Adrenal gland (tissue), 5 donors: ENCODE measurements at regions not wholly inside any gene's neighbourhood (a gene's known extent, or its start where the extent isn't known, plus 50 kb on each side); places are given as distances from the start of the nearest gene placed in this dataset.

Experiments
- POLR2A ChIP-seq, 2 donors: fragments of 450-650 bp; IDR thresholded peaks; one replicate each; pipeline ENCODE4 v1.6.1; 2017; ENCODE audit warnings: antibody characterized with exemption in 2 of 2, mild to moderate bottlenecking in 2 of 2, moderate library complexity in 1 of 2
- TF ChIP-seq, protein P1 (sequence below), 6 experiments: fragments of 450-650 bp in 4 of 6; fragments of 200-600 bp in 2 of 6; sonication (generic) in 1 of 6; IDR thresholded peaks; 1 replicate in 5 of 6; 2 replicates in 1 of 6; pipeline versions ENCODE4 v1.5.1 to v1.8.0; 2016 to 2021; ENCODE audit warnings: antibody characterized with exemption in 6 of 6, mild to moderate bottlenecking in 2 of 6, moderate library complexity in 1 of 6
- donor health status: DM: no; HTN: no; CAD: no.

- TF ChIP-seq, protein P1, sequence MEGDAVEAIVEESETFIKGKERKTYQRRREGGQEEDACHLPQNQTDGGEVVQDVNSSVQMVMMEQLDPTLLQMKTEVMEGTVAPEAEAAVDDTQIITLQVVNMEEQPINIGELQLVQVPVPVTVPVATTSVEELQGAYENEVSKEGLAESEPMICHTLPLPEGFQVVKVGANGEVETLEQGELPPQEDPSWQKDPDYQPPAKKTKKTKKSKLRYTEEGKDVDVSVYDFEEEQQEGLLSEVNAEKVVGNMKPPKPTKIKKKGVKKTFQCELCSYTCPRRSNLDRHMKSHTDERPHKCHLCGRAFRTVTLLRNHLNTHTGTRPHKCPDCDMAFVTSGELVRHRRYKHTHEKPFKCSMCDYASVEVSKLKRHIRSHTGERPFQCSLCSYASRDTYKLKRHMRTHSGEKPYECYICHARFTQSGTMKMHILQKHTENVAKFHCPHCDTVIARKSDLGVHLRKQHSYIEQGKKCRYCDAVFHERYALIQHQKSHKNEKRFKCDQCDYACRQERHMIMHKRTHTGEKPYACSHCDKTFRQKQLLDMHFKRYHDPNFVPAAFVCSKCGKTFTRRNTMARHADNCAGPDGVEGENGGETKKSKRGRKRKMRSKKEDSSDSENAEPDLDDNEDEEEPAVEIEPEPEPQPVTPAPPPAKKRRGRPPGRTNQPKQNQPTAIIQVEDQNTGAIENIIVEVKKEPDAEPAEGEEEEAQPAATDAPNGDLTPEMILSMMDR (IDR thresholded peaks at IDR 0.05), result no peak
- TF ChIP-seq POLR2A (IDR thresholded peaks at IDR 0.05), result no peak
Observed at GRCh38 chr2:95700519-95700918, 108.7 kb downstream of the TRIM43 start.
